ACC112 (cell line): ENCODE measurements at regions not wholly inside any gene's neighbourhood (a gene's known extent, or its start where the extent isn't known, plus 50 kb on each side); places are given as distances from the start of the nearest gene placed in this dataset.

ENCODE experiments used
- H2AFZ ChIP-seq: fragments of 200-600 bp; sonication (generic); one replicate; pipeline ENCODE4 v1.6.0; 2017; ENCODE audit warnings: antibody characterized with exemption, low read length; ENCODE audit not compliant: unreplicated experiment
- H3K27ac ChIP-seq: fragments of 200-600 bp; sonication (generic); 2 replicates; pipeline ENCODE4 v1.5.1; 2014; ENCODE audit warnings: low read depth, mild to moderate bottlenecking, antibody characterized with exemption, low read length, moderate library complexity
- H3K27me3 ChIP-seq: fragments of 200-600 bp; sonication (generic); 2 replicates; pipeline ENCODE4 v1.6.1; 2014; ENCODE audit warnings: mild to moderate bottlenecking, antibody characterized with exemption, low read length, moderate library complexity, mixed read lengths; ENCODE audit not compliant: insufficient read depth
- H3K36me3 ChIP-seq: fragments of 200-600 bp; sonication (generic); 2 replicates; pipeline ENCODE4 v1.6.1; 2016; ENCODE audit warnings: mild to moderate bottlenecking, antibody characterized with exemption, low read length, moderate library complexity, mixed read lengths; ENCODE audit not compliant: insufficient read depth
- H3K4me1 ChIP-seq: fragments of 200-600 bp; sonication (generic); one replicate; pipeline ENCODE4 v1.6.1; 2016; ENCODE audit warnings: low read length, mixed read lengths; ENCODE audit not compliant: insufficient read depth, unreplicated experiment, control insufficient read depth
- H3K4me3 ChIP-seq: fragments of 200-600 bp; sonication (generic); 2 replicates; pipeline ENCODE4 v1.5.1; 2014; ENCODE audit warnings: mild to moderate bottlenecking, low read depth, low read length
- H3K79me2 ChIP-seq: fragments of 200-600 bp; sonication (generic); one replicate; pipeline ENCODE4 v1.6.0; 2016; ENCODE audit warnings: low read length; ENCODE audit not compliant: control insufficient read depth, unreplicated experiment, insufficient read depth

GRCh38 chr2:41605311-41605710, 442.5 kb upstream of the PKDCC start:
- no peaks in the 10 kb centered on the region for H3K79me2 ChIP-seq
- H3K27me3 ChIP-seq: no peaks in the 10 kb centered on the region
- H3K4me3 ChIP-seq: no peak overlapping the region
- no peak overlapping the region for H2AFZ ChIP-seq
- H3K4me1 ChIP-seq: peaks cover 7% of the 10 kb centered on the region
- H3K36me3 ChIP-seq: no peaks in the 10 kb centered on the region
- H3K27ac ChIP-seq: no peak overlapping the region

GRCh38 chr2:41605914-41606313, 441.9 kb upstream of the PKDCC start:
- no peaks in the 10 kb centered on the region for H3K27me3 ChIP-seq
- H3K27ac ChIP-seq: no peak overlapping the region
- no peaks in the 10 kb centered on the region for H3K36me3 ChIP-seq
- no peaks in the 10 kb centered on the region for H3K79me2 ChIP-seq
- peaks cover 13% of the 10 kb centered on the region for H3K4me1 ChIP-seq
- H2AFZ ChIP-seq: no peak overlapping the region
- H3K4me3 ChIP-seq: no peak overlapping the region

DNA sequence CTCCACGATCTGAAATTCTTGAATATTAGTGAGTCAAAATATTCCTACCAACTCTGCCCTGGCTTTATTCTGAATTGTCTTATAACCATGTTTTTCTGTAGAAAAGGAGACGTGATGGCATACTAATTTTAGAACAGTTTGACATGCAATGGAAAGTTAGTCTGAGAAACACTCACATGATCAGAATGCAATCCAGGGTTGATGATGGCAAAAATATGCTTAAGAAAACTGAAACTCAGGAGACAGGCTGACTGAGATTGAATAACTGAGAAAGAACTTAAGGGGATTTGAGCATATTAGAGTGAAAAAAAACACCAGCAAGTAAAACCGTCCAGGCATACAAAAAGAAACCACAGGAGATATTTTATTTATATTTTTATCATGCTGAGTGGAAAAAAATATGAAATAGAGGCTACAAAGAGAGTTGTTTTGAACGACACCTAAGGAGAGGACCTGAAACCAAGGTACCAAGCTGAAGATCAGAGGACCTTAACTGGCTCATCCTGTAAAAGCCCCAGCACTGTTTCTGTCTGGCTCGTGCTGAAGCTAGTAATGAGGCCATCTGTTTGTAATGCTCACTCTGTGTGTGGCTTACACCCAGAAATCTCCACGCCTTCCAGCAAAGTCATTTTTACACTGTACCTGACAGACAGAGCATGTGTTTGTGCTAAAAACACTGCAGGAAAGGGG, 437.2 kb upstream of the PKDCC start:
- Histone ChIP-seq H3K27me3 (no peaks in the 10 kb centered on the region), H3K36me3 (no peaks in the 10 kb centered on the region), H3K4me3 (peak overlapping the region; percentile 57), H3K79me2 (no peaks in the 10 kb centered on the region), H3K4me1 (peaks cover 16% of the 10 kb centered on the region), H2AFZ (peak overlapping the region; percentile 99), H3K27ac (peak overlapping the region; percentile 94)

- no peak overlapping the region for H3K4me3 ChIP-seq
- no peaks in the 10 kb centered on the region for H3K36me3 ChIP-seq
- no peaks in the 10 kb centered on the region for H3K27me3 ChIP-seq
- H3K27ac ChIP-seq: no peak overlapping the region
- H3K4me1 ChIP-seq: no peaks in the 10 kb centered on the region
- H3K79me2 ChIP-seq: no peaks in the 10 kb centered on the region
- H2AFZ ChIP-seq: no peak overlapping the region
These were observed 429.1 kb upstream of the PKDCC start for GRCh38 chr2:41618754-41619153.

GRCh38 chr2:41621095-41621494, 426.7 kb upstream of the PKDCC start:
- no peaks in the 10 kb centered on the region for H3K36me3 ChIP-seq
- no peak overlapping the region for H2AFZ ChIP-seq
- H3K79me2 ChIP-seq: no peaks in the 10 kb centered on the region
- H3K27ac ChIP-seq: no peak overlapping the region
- no peak overlapping the region for H3K4me3 ChIP-seq
- no peaks in the 10 kb centered on the region for H3K27me3 ChIP-seq
- H3K4me1 ChIP-seq: no peaks in the 10 kb centered on the region

DNA sequence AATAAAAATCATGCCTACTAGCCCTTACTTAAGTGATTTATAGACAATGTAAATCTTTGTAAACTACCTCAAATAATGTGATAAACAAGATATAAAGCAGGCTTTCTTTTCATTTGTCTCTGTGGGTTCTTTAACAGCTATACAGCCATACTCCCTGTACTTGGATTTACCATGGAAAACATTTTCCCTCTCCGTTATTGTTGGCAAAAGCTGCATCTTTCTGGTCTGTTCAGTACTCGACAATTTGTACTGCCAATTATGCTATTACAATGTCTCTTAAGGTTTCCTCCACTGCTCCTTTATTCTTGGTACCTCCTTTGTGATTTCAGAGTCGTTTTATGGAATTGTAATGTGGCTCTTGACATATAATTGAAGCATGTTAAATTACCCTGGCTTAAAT, 426.3 kb upstream of the PKDCC start:
- Histone ChIP-seq H3K27ac (no peak overlapping the region), H3K79me2 (no peaks in the 10 kb centered on the region), H3K4me1 (no peaks in the 10 kb centered on the region), H3K27me3 (no peaks in the 10 kb centered on the region), H3K36me3 (no peaks in the 10 kb centered on the region), H3K4me3 (no peak overlapping the region), H2AFZ (no peak overlapping the region)

DNA sequence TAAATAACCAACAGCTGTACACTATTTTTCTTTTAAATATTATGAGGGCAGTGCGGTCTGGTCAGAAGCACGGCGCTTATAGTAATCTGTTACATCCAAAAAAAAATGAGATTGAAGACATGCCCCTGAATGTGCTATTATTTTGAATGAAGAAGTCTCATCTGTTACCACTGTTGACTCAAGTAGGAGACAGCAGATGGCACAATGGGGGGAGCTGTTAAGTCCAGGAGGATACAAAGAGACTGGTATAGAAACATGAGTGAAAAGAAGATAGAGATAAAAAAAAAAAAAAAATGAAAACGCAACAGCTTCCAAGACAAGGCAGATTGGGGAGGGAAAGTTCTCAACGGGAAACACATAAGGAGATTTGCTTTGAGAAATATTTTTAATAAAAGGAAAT, 425.5 kb upstream of the PKDCC start:
- Histone ChIP-seq H3K4me3 (no peak overlapping the region), H2AFZ (no peak overlapping the region), H3K4me1 (peaks cover 5% of the 10 kb centered on the region), H3K27ac (no peak overlapping the region), H3K79me2 (no peaks in the 10 kb centered on the region), H3K27me3 (no peaks in the 10 kb centered on the region), H3K36me3 (no peaks in the 10 kb centered on the region)

DNA sequence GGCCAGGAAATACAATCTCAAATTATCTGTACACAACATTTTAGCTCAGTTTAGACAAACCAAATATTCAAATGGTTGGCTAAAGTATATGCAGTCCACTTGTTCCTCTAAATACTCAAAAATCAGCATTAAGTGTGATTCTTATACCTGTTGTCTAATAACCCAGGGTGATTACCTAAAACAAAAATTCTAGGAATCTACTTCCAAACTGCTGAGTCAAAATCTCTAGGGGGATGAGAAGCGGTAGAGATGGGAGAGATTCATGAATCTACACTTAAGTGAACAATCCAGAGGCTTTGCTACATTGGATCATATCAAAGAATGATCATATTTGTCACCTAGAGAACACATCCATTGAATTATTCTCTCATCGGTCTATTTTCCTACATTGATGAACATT, 420.9 kb upstream of the PKDCC start:
- H3K36me3 ChIP-seq: no peaks in the 10 kb centered on the region
- H2AFZ ChIP-seq: no peak overlapping the region
- H3K4me3 ChIP-seq: no peak overlapping the region
- no peaks in the 10 kb centered on the region for H3K79me2 ChIP-seq
- no peak overlapping the region for H3K27ac ChIP-seq
- no peaks in the 10 kb centered on the region for H3K27me3 ChIP-seq
- peaks cover 7% of the 10 kb centered on the region for H3K4me1 ChIP-seq

DNA sequence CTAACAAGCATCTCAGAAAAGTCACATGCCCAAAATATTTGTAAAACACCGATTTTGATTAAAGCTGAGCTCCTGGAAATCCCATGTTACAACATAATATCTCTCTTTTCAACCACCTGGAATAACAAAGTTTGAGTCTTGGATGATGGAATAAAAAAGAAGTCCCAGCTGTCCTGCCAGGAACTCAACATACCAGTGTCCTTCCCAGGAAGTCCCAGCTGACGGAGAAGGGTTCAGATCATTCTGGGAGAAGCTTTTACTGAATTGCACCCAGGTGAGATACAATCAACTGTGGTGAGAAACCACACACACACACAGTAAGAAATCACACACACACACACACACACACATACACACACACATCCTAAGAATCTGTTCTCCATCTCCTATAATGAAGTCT, 413.1 kb upstream of the PKDCC start:
- H3K36me3 ChIP-seq: no peaks in the 10 kb centered on the region
- H2AFZ ChIP-seq: no peak overlapping the region
- H3K79me2 ChIP-seq: no peaks in the 10 kb centered on the region
- H3K27me3 ChIP-seq: peaks cover 12% of the 10 kb centered on the region; the same call in 1 of the 2 replicates
- H3K4me3 ChIP-seq: no peak overlapping the region
- no peak overlapping the region for H3K27ac ChIP-seq
- no peaks in the 10 kb centered on the region for H3K4me1 ChIP-seq

- Histone ChIP-seq H3K27me3 (no peaks in the 10 kb centered on the region), H3K4me1 (no peaks in the 10 kb centered on the region), H3K4me3 (no peak overlapping the region), H3K27ac (no peak overlapping the region), H3K36me3 (no peaks in the 10 kb centered on the region), H3K79me2 (no peaks in the 10 kb centered on the region), H2AFZ (peak overlapping the region; percentile 71)
These were observed 402.9 kb upstream of the PKDCC start for GRCh38 chr2:41644936-41645335.

- Histone ChIP-seq H3K4me3 (no peak overlapping the region), H3K36me3 (no peaks in the 10 kb centered on the region), H3K27ac (no peak overlapping the region), H3K27me3 (no peaks in the 10 kb centered on the region), H3K79me2 (no peaks in the 10 kb centered on the region), H2AFZ (no peak overlapping the region), H3K4me1 (no peaks in the 10 kb centered on the region)
These were observed 400.3 kb upstream of the PKDCC start for GRCh38 chr2:41647468-41648050.
